Adrenal gland (tissue), 9 donors: ENCODE measurements at regions not wholly inside any gene's neighbourhood (a gene's known extent, or its start where the extent isn't known, plus 50 kb on each side); places are given as distances from the start of the nearest gene placed in this dataset.

Experiments used
- DNase-seq, 7 donors: peaks; one replicate each; pipeline ENCODE4 v3.0.0-alpha.2; 2019 to 2020
- H3K27ac ChIP-seq, 5 donors: fragments of 200-600 bp; sonication (generic) in 4 of 5; 1 replicate in 3 of 5; 2 replicates in 2 of 5; pipeline versions ENCODE4 v1.5.1 to v1.8.0; 2016 to 2020; ENCODE audit warnings: mild to moderate bottlenecking in 1 of 5
- H3K27me3 ChIP-seq: fragments of 200-600 bp; 2 replicates; pipeline ENCODE4 v1.8.0; 2021
- H3K36me3 ChIP-seq, 2 donors: fragments of 200-600 bp; replicated peaks in 1 of 2; 1 replicate in 1 of 2; 2 replicates in 1 of 2; pipeline versions ENCODE4 v1.5.1 to v1.8.0; 2018 to 2022
- H3K4me1 ChIP-seq, 2 donors: fragments of 200-600 bp; replicated peaks in 1 of 2; 1 replicate in 1 of 2; 2 replicates in 1 of 2; pipeline versions ENCODE4 v1.5.1 to v1.8.0; 2018 to 2021
- H3K4me3 ChIP-seq, 4 donors: fragments of 200-600 bp; sonication (generic) in 3 of 4; one replicate each; pipeline ENCODE4 v1.5.1; 2016 to 2018
- H3K9me3 ChIP-seq, 3 donors: fragments of 200-600 bp; sonication (generic) in 1 of 3; replicated peaks in 1 of 3; 1 replicate in 2 of 3; 2 replicates in 1 of 3; pipeline versions ENCODE4 v1.5.1 to v1.8.0; 2016 to 2021
- CTCF ChIP-seq, 6 experiments: fragments of 450-650 bp in 4 of 6; fragments of 200-600 bp in 2 of 6; sonication (generic) in 1 of 6; IDR thresholded peaks; 1 replicate in 5 of 6; 2 replicates in 1 of 6; pipeline versions ENCODE4 v1.5.1 to v1.8.0; 2016 to 2021; ENCODE audit warnings: antibody characterized with exemption in 6 of 6, mild to moderate bottlenecking in 2 of 6, moderate library complexity in 1 of 6
- POLR2A ChIP-seq, 2 donors: fragments of 450-650 bp; IDR thresholded peaks; one replicate each; pipeline ENCODE4 v1.6.1; 2017; ENCODE audit warnings: antibody characterized with exemption in 2 of 2, mild to moderate bottlenecking in 2 of 2, moderate library complexity in 1 of 2
- WGBS, 4 donors: extraction: QIAGEN DNeasy Blood & Tissue Kit in 2 of 4; methylation state at CpG; one replicate each; pipeline versions ENCODE4 v1.1.5 to v1.1.7; 2013 to 2017; 5-methylcytosine and 5-hydroxymethylcytosine counted together
- intact Hi-C, 2 donors: fragments of 100-400 bp; cut with DNase I; formaldehyde crosslinking; loops; one replicate each; pipeline versions ENCODE4 v1.14.1 to v1.15.0; 2022 to 2023
- donor health status: healthy with polysubstance abuse.
- donor health status: Bipolar disorder and iron deficiency.
- donor health status: DM: yes; HTN: yes; CAD: no.
- donor health status: DM: no; HTN: no; CAD: no.
- donor health status: DM: no; HTN: no; CAD: no.

- H3K4me1 ChIP-seq = peaks cover 16 to 21% of the 10 kb centered on the region in 2 donors
- H3K27ac ChIP-seq = no peak overlapping the region
- no peaks in the 10 kb centered on the region for H3K36me3 ChIP-seq
- 67 to 92% (median 80%) methylated on average over 2 of the region's 2 CpGs for WGBS, 4 donors
- H3K9me3 ChIP-seq = no peaks in the 10 kb centered on the region
- TF ChIP-seq POLR2A (IDR thresholded peaks at IDR 0.05) = no peak
- no peak for TF ChIP-seq CTCF (IDR thresholded peaks at IDR 0.05)
- H3K27me3 ChIP-seq = no peaks in the 10 kb centered on the region
- no peak for DNase-seq
- no peak overlapping the region for H3K4me3 ChIP-seq
- intact Hi-C loops = no loop called here
These were observed 155.9 kb downstream of the CCDC34 start for GRCh38 chr11:27207025-27207650.

GRCh38 chr11:27205779-27206570, 157.0 kb downstream of the CCDC34 start:
- Histone ChIP-seq H3K4me3 (no peak overlapping the region), H3K4me1 (peaks cover 26 to 32% of the 10 kb centered on the region in 2 donors), H3K27me3 (no peaks in the 10 kb centered on the region), H3K9me3 (no peaks in the 10 kb centered on the region), H3K36me3 (no peaks in the 10 kb centered on the region), H3K27ac (no peak overlapping the region)
- intact Hi-C loops = no loop called here
- TF ChIP-seq POLR2A (IDR thresholded peaks at IDR 0.05) (no peak), CTCF (IDR thresholded peaks at IDR 0.05) (no peak)
- no peak for DNase-seq

- no peaks in the 10 kb centered on the region for H3K36me3 ChIP-seq
- H3K27me3 ChIP-seq = no peaks in the 10 kb centered on the region
- TF ChIP-seq POLR2A (IDR thresholded peaks at IDR 0.05) = no peak
- no peak for TF ChIP-seq CTCF (IDR thresholded peaks at IDR 0.05)
- H3K4me3 ChIP-seq = no peak overlapping the region
- WGBS, 4 donors = 59 to 82% (median 77%) methylated on average over 3 of the region's 3 CpGs
- H3K4me1 ChIP-seq = peaks cover 31 to 38% of the 10 kb centered on the region in 2 donors
- intact Hi-C loops = no loop called here
- H3K9me3 ChIP-seq = no peaks in the 10 kb centered on the region
- no peak for DNase-seq
- H3K27ac ChIP-seq = no peak overlapping the region
These were observed 157.8 kb downstream of the CCDC34 start for GRCh38 chr11:27205250-27205649.

- H3K9me3 ChIP-seq = no peaks in the 10 kb centered on the region
- H3K36me3 ChIP-seq = no peaks in the 10 kb centered on the region
- H3K4me1 ChIP-seq = peaks cover 36 to 40% of the 10 kb centered on the region in 2 donors
- H3K27ac ChIP-seq = peak overlapping the region in 4 of 5 donors; percentile 5 to 40 (median 22)
- 60 to 79% (median 73%) methylated on average over 3 of the region's 3 CpGs for WGBS, 4 donors
- intact Hi-C loops = no loop called here
- DNase-seq = no peak
- no peaks in the 10 kb centered on the region for H3K27me3 ChIP-seq
- H3K4me3 ChIP-seq = no peak overlapping the region
- TF ChIP-seq POLR2A (IDR thresholded peaks at IDR 0.05) = no peak
- TF ChIP-seq CTCF (IDR thresholded peaks at IDR 0.05) = no peak
These were observed 158.5 kb downstream of the CCDC34 start for GRCh38 chr11:27204529-27204928.
